GM19395 (cell line): ENCODE measurements at regions not wholly inside any gene's neighbourhood (a gene's known extent, or its start where the extent isn't known, plus 50 kb on each side); places are given as distances from the start of the nearest gene placed in this dataset.
A peak's percentile ranks its signal among the peaks of the same experiment; 100 is the strongest.

Experiments used
- ATAC-seq: cut with Tn5 transposase; IDR thresholded peaks from one replicate; pipeline ENCODE4 v1.9.1; 2021; ENCODE audit warnings: mild to moderate bottlenecking, moderate library complexity; ENCODE audit not compliant: unreplicated experiment

GRCh38 chr18:72692086-72692485, 147.9 kb upstream of the CBLN2 start:
- ATAC-seq = no peak

GRCh38 chr18:72687736-72688135, 143.6 kb upstream of the CBLN2 start:
- ATAC-seq = no peak

DNA sequence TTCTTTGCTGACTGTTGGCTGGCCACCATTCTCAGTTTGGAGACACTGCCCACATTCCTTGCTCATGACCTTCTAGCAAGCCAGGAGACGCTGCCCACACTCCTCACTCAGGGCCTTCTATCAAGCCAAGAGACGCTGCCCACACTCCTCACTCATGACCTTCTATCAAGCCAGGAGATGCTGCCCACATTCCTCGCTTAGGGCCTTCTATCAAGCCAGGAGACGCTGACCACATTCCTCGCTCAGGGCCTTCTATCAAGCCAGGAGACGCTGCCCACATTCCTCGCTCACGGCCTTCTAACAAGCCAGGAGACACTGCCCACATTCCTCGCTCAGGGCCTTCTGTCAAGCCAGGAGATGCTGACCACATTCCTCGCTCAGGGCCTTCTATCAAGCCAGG, 131.3 kb upstream of the CBLN2 start:
- ATAC-seq = no peak

DNA sequence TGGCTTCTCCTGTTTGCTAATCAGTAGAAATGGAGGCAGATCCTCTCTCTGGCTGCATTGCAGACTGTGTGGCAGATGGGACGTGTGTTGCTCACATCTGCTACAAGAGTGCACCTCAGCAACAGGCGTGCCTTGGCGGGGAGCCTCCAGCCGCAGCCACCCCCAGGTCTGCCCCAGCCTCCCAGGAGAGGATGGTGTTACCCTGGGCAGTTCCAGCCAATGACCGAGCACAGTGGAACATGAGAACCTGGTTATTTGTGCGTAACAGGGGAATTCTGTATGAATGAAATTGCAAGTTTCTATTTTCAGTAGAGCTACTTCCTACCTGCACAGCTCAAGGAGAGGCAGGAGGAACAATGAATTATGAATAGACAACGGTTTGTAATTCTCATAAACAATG, 130.6 kb upstream of the CBLN2 start:
- ATAC-seq = peak; percentile 79

- ATAC-seq = no peak
Measured at GRCh38 chr18:72673242-72673641, 129.1 kb upstream of the CBLN2 start.

DNA sequence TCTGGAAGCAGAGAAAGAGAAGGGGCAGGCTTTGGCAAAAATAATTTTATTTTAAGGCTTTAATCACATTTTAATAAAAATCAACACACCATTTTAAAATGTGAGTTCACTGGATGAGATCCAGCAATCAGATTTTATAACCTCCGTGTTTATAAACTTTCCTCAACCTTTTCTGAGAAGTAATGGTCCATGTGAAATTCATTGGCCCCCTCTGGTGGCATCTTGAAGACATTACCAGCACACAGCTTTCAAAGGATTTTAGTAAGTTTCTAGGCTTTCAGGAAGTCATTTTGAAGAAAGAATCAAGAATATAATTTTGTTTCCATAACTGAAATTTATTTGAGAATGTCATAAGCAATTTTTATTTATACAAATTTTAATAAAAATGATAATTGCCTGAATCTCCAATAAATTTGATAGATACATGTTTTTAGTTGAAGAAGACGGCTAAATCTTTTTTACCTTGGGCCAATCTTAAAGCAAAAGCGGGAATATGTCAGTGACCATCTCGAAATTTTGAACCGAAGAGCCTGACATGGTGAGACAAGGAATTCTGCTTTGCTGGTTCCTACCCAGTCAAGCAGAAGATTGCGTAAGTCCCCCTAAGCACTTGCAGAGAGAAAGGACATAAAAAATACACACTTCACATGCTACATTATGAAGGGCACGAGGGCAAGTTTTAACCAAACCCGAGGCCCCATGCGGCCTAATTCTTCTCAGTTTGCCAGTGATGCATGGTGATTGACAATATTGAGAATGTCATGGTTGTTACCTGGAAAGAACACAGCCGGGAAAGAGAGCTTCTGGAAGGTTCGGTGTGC, 128.4 kb upstream of the CBLN2 start:
- peak; percentile 67 for ATAC-seq

- ATAC-seq = no peak
Measured at GRCh38 chr18:72667932-72668331, 123.8 kb upstream of the CBLN2 start.

DNA sequence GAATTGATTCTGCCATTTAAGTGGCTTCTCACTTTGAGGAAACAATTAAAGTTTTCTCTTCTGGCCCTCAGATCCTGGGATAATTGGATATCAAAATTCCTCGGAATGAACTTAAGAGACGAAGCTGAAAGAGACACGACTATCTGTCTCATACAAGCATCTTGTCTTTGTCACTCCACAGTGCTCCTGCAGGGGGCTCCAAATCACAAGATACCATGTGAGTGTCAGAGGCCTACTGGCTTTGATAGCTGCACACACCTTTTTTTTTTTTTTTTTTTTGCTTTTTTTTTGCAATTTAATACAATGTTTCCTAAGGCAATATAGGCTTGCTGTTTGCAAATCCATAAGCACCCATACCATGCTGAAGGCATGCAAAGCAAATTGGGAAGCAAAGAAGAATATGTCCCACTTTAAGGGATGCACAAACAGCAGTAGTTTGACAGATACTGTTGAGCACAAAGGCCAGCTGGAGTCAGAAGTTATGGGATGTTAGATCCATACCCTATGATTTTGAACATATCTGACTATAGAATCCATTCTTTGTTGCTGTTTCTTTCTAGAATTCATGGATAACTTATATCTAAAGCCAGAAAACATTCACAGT, 109.0 kb upstream of the CBLN2 start:
- peak; percentile 93 for ATAC-seq

DNA sequence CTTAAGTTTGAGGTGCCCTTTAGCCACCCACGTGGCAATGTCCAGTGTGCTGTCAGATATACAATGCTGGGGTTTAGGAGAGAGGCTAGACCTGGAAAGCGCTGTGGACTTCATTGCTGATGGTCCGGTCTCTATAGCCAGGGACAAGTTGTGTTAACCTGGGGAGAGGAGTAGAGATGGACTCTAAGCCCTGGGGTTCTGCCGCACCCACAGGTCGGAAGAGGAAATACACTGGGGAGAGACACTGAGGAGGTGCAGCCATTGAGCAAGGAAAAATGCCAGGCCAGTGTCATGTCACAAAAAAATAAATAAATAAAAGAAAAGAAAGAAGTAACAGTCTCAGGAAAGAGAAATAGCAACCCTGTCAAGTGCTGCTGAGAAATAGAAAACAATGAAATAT, 106.9 kb upstream of the CBLN2 start:
- ATAC-seq = no peak

GRCh38 chr18:72648481-72648960, 104.4 kb upstream of the CBLN2 start:
- ATAC-seq = no peak

DNA sequence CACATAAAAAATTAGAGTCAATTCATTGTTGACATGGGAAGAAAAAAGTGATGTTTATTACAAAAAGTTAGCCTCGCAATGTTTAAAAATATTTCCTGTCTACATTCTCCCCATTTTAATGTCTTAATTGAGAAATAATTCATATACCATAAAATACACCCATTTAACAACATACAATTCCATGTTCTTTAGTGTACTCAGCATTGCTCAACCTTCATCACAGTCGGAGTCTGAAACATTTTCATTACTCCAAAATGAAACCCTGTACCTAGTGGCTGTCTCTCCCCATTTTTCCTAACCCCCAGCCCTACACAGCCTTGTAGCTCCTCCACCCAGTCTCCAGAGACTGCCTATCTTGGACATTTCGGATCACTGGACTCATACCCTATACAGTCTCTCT, 103.9 kb upstream of the CBLN2 start:
- no peak for ATAC-seq

DNA sequence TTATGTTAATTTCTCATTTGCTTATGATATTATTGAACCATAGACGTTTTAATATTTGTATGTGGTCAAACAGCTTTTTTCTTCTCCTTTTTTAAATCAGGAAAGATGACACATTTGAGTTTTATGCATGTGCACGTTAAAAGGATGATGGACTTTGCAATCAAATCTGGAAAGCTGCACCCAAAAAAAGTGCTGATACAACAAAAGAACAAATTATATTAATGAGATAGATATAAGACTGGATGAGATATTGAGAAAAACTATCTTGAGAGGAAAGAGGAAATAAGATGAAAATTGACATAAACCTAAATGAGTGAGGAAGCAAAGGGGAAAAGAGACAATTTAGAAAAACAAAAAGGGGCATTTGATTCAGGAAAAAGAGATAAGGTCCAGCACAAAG, 96.4 kb upstream of the CBLN2 start:
- no peak for ATAC-seq

DNA sequence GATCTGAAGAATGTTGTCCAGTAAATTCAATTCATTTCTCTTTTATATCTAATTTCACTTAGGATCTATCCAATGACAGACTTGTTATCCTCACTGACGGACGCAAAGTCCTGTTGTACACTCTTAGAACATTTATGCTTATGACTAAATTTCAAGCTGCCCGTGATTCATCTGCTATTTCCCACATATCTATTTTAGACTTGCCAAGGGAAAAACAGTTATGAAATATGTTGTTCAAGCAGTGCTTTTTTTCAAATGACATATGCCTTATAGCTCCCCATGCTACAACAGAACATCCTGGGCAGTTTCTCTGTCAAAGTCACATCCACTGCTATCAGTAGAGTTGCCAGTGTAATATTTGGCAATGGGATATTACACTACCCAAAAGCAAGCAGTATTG, 94.2 kb upstream of the CBLN2 start:
- no peak for ATAC-seq

GRCh38 chr18:72637721-72638120, 93.6 kb upstream of the CBLN2 start:
- no peak for ATAC-seq

DNA sequence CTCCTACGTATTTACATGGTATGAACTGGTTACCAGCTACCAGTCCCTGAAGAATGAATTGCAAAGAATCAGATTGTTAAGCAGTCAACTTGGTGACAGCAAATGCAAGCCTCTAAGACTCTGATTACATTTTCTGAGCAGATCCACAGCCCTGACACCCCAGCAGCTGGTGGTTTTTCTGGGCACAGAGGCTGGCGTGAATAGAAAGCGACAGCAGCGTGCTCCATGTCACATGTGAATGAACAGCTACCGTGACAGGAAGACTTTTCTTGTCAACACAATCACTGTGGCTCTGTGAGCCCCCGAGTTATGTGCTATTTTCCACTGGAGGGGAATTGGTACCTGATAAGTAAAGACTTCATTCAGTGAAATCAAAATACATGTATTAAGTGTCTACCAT, 93.2 kb upstream of the CBLN2 start:
- no peak for ATAC-seq

DNA sequence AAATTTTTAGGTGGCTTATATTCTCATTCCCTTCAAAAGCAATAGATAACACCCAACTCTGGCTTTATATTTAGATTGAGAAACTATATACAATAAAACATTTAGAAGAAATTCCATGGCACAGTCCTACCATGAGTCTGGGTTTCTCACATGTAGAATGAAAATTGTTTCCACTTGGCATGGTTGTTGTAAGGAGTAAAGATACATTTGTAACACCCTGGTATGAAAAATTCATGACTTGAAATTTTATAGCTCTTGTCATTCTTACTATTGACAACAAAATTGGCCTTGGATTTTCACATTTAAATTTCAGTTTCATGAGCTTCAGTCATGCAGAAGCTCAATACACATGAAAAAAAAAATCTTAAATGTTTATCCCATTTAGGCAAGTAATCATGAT, 92.5 kb upstream of the CBLN2 start:
- no peak for ATAC-seq

DNA sequence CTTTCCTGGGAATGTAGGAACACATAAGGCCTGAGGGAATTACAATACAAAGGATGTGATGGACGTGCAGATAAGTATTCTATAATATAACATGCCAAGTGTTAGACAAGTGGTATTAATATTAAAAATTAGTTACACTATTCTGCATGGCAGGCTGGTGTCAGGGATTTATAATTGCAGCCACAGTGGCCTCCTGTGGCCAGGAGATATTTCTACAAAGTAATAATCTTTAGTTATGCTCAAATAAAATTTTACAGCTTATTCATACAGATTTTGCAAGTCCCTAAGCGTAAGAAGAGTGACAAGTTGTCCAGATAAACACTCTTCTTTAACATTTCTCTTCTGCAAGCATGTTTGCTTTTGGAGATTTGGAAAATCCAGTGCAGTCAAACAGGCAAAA, 90.4 kb upstream of the CBLN2 start:
- ATAC-seq = no peak

DNA sequence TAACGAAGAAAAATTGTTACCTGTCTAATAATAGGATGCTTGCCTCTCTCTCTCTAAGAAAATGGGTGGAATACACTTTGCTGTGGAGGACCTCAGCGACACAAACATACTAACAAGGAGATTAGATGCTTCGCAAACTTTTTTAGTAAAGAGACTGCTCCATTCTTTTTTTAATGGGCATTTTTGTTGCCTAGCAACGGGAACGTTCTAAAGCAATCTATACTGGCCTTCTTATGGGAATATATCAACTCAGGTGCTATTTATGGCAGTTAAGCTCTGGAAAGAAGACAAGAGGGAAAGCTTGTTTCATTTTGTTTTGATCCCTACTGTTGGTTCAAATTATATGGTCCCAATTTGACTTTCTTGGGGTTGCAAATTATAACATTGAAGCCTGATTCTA, 86.8 kb upstream of the CBLN2 start:
- no peak for ATAC-seq

GRCh38 chr18:72623444-72623843, 79.3 kb upstream of the CBLN2 start:
- no peak for ATAC-seq

- no peak for ATAC-seq
Measured at GRCh38 chr18:72613534-72613930, 69.4 kb upstream of the CBLN2 start.

- no peak for ATAC-seq
Measured at GRCh38 chr18:72612894-72613533, 68.9 kb upstream of the CBLN2 start.

- no peak for ATAC-seq
Measured at GRCh38 chr18:72605376-72605775, 61.2 kb upstream of the CBLN2 start.
